NCI-H524 (cell line): ENCODE measurements at regions not wholly inside any gene's neighbourhood (a gene's known extent, or its start where the extent isn't known, plus 50 kb on each side); places are given as distances from the start of the nearest gene placed in this dataset.

Source experiments
- DNase-seq, 2 experiments: peaks; one replicate each; lab custom pipeline; 2025; lab: John Stamatoyannopoulos, UW

GRCh38 chrX:22325096-22325495 is 52.4 kb downstream of the CBLL2 start:
- DNase-seq, result no peak

- DNase-seq, result no peak
Measured at GRCh38 chrX:22329783-22330182, 57.1 kb downstream of the CBLL2 start.

GRCh38 chrX:22338740-22339139 is 66.0 kb downstream of the CBLL2 start:
- no peak for DNase-seq

- no peak for DNase-seq
Measured at GRCh38 chrX:22339459-22339858, 66.7 kb downstream of the CBLL2 start.

DNA sequence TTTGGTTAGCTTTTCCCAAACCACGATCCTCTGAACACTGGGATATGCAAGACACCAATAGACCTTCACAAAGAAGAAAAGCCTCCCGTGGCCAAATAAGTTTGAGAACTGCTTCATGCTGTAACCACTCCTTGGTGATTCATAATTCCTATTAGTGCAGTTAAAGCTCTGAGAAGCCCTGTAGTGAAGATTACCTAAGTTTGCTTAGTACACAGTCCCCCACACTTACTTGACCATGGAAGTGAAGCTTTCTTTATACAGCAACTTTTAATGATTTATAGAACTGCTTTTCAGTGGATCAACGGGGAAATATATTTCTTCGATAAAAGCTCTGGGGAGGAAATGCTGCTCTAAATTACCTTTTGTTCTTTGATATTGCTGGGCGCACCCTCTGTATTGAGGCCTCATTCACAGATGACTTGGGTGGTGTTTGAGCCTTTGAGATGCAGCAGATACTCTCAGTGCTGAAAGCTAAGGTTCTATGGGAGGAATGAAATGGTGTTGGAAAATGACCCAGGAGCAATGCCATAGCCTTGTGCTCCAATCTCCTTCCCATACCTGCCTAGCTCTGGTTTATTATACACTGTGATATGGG is 67.4 kb downstream of the CBLL2 start:
- no peak for DNase-seq

- peak in 1 of 2 experiments; percentile 10 for DNase-seq
Measured at GRCh38 chrX:22343192-22343591, 70.5 kb downstream of the CBLL2 start.

GRCh38 chrX:22345884-22346283 is 73.2 kb downstream of the CBLL2 start:
- DNase-seq, result no peak

- DNase-seq, result no peak
Measured at GRCh38 chrX:22347491-22347890, 74.8 kb downstream of the CBLL2 start.

DNA sequence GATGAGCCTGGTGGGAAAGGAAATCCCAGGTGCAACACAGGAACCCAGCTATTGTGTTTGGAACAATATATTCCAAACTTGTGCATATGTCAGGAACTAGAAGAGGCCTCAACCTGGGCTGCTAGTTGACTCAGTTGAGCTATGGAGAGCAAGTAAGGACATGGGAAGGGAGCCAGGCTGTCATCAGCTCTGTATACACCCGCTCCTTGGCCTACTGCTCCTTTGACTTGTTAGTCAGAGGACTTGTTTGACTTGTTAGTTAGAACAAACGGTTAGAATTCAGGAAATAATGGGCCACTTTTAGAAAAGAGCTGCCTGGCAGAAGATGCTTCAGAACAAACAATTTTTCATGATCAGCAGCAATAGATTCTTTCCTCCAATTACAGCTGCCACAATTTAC is 76.4 kb downstream of the CBLL2 start:
- no peak for DNase-seq

- DNase-seq, result no peak
Measured at GRCh38 chrX:22351076-22351475, 78.4 kb downstream of the CBLL2 start.

GRCh38 chrX:22351966-22352365 is 79.3 kb downstream of the CBLL2 start:
- DNase-seq, result no peak

GRCh38 chrX:22357621-22358020 is 84.9 kb downstream of the CBLL2 start:
- DNase-seq, result no peak

- no peak for DNase-seq
Measured at GRCh38 chrX:22360129-22360528, 87.4 kb downstream of the CBLL2 start.

DNA sequence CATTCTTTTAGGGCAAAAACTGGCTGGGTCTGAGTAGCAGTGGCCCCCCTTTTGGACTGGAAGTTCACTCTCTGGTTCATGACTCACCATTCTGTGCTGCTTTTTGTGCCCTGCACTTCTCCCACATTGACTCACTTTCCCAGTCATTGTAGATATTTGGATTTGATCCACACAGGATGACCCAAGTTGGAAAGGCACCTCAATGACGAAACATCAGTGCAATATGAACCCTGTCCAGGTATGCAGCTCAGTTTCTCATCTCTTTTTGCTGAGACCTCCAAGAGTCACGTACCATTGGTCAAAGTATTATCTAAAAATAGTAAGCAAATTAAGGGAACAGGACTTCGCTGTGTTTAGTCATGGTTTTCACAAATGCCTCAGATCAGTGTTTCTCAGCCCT is 92.7 kb downstream of the CBLL2 start:
- DNase-seq, result no peak

- no peak for DNase-seq
Measured at GRCh38 chrX:22366166-22366702, 93.5 kb downstream of the CBLL2 start.

GRCh38 chrX:22366906-22367305 is 94.2 kb downstream of the CBLL2 start:
- DNase-seq, result no peak

DNA sequence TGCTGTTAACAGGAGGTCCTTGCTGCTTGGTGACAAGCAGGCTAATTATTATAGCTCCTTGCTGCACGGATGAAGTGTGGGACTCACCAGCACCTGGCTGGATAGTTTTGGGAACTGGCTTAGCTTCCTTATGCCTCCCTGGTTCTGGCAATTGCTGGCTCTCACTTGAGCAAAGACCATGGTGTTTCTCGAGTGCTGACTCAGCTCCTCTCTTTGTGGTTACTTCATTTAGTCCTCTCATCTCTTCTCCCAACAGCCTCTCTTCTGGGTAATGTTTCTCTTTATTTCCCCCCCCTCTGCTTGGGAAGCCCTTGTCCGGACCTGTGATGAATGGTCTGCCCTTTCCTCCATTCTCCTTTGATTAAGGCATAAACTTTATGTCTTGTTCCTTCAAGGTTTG is 100.4 kb downstream of the CBLL2 start:
- DNase-seq, result no peak

- DNase-seq, result no peak
Measured at GRCh38 chrX:22373766-22374165, 101.1 kb downstream of the CBLL2 start.

DNA sequence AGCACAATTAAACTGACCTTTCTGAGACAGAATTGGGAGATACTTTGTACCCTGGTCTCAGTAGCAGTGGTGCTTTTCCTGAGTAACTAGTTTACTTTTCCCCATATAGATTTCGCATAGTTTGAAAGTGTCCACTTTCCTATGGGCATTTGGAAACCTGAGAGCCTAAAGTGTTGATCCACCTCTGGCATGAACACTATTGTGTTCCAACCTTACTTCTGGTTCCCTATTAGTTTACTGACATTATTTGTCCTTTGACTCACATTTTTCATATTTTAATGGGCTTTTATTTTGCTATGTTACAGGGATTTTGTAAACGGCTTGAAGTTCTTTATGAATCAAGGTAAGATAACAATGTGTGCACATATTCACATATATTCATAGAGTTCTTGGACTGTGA is 103.7 kb downstream of the CBLL2 start:
- DNase-seq, result no peak

- DNase-seq, result no peak
Measured at GRCh38 chrX:22378296-22378695, 105.6 kb downstream of the CBLL2 start.

- no peak for DNase-seq
Measured at GRCh38 chrX:22383988-22384387, 111.3 kb downstream of the CBLL2 start.

GRCh38 chrX:22389556-22390179 is 117.0 kb downstream of the CBLL2 start:
- DNase-seq, result no peak

GRCh38 chrX:22392133-22392948 is 119.6 kb downstream of the CBLL2 start:
- DNase-seq, result no peak
